ENCODE measurements at regions not wholly inside any gene's neighbourhood (a gene's known extent, or its start where the extent isn't known, plus 50 kb on each side); places are given as distances from the start of the nearest gene placed in this dataset.

DNA sequence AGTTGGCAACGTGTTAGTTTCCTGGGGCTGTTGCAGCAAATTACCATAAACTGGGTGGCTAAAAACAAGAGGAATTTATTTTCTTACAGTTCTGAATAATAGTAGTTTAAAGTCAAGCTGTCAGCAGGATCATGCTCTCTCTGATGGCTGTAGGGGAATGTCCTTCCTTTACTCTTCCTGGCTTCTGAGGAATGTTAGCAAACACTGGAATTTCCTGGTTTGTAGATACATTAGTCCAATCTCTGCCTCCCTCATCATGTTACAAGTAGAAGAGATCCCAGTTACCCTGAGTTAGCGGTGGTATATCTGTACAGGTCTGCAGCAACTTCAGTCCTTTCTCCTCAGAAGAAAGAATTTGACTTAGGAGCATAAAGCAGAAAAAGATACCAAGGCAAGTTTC is 2249.1 kb downstream of the NCAM2 start:
- no peak for DNase-seq

DNA sequence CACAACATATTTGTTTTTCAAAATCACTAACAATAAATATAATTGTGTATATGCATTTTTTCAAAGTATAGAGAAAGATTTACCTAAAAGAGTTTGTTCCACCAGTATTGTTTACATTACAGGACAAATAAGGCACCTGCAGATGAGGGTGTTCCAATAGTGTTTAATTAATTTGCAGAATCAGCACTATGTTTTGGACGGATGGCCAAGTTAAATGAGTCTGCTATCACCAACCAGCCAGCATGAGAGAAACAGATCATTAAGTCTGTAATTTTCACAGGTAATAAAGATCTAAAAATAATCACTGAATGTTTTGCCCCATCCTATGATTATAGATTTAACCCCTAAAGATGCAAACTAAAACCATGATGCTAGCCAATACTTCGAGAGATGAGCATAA is 2247.0 kb downstream of the NCAM2 start:
- no peak for DNase-seq

DNA sequence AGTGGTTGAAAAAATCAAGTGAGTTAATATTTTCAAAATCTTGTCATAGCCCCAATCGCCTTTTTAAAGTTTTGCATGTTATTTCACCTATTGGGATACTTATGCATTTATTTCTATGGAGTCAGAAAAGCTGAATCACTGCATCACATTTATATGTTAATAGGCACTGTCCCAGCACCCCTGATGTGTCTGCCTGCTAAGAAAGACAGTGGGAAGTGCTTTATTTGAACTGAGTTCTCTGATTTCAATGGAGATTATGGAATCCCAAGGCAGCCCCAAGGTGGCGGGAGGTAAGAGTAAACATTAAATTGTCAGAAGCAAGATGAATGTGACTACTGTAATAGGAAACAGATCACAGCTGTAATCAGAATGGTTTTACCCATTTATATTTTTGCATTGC is 2225.7 kb downstream of the NCAM2 start:
- DNase-seq, result no peak

DNA sequence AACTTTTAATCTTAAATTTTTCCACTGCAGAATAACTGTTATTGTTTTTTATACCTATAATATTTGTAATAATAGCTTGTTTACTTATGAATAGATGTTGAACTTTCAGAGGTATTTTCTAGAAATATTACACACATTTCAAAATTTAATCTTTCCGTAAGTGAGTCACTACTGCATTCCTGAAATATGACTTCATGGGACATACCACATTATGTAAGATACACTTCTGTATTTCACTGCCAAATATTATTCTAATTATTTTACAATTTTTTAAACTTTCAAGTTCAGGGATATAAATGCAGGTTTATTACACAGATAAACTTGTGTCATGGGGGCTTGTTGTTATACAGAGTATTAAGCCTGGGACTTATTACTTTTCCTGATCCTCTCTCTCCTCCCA is 2220.5 kb downstream of the NCAM2 start:
- no peak for DNase-seq

DNA sequence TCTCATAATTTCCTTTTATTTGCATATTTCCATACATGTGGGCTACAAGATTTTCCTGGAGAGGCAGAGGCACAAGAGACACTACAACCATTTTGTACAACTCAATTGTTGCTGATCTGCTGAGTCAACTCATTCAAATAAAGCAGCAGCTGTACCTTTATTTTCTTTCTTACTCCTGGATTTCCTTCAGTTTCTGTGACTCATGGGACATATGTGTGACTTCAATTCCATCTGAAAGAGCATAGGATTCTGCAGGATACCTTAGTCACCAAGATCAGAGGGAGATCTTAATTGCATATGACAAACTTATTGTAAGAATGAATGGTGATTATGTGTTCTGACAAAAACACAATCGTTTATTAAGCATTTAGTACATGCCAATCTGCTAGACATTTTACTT is 2219.4 kb downstream of the NCAM2 start:
- DNase-seq, result no peak

DNA sequence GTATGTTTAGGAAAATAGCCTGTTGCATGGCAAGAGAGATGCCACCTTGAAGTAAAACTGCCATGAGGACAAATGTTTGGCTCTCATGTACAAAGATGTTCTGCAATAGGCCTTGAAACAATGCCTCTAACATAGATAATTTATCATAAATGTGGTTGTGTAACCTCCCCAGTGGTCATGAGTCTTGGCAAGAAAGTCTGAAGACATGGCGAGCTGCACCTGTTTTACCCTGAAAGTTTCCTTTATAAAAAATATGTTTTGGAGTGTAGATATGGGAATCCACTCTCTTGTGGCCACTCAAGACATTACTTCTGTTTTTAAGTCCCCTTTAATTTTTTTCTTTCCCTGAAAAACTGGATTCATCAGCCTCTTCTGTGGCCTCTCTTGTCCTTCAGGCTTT is 2217.1 kb downstream of the NCAM2 start:
- DNase-seq, result no peak

Data from NCI-H2029 treated with DMSO at 0.1 percent for 48 hours (cell line).